PC-3 (cell line): ENCODE measurements at regions not wholly inside any gene's neighbourhood (a gene's known extent, or its start where the extent isn't known, plus 50 kb on each side); places are given as distances from the start of the nearest gene placed in this dataset.

Experiments used
- EZH2 ChIP-seq: fragments of 300-600 bp; sonication (generic); IDR thresholded peaks from one replicate; pipeline ENCODE4 v1.6.1; 2017; ENCODE audit warnings: antibody characterized with exemption, mild to moderate bottlenecking, low read length; ENCODE audit not compliant: unreplicated experiment
- EZH2phosphoT487 ChIP-seq: fragments of 300-600 bp; sonication (generic); IDR thresholded peaks from 2 replicates; pipeline ENCODE4 v1.6.1; 2018; ENCODE audit warnings: mild to moderate bottlenecking, antibody characterized with exemption, low read length, borderline replicate concordance
- TF ChIP-seq, protein P1 (sequence below): fragments of 300-600 bp; sonication (generic); conservative IDR thresholded peaks from 2 replicates; pipeline ENCODE4 v1.5.1; 2017; ENCODE audit warnings: antibody characterized with exemption, low read depth, mild to moderate bottlenecking, low read length

DNA sequence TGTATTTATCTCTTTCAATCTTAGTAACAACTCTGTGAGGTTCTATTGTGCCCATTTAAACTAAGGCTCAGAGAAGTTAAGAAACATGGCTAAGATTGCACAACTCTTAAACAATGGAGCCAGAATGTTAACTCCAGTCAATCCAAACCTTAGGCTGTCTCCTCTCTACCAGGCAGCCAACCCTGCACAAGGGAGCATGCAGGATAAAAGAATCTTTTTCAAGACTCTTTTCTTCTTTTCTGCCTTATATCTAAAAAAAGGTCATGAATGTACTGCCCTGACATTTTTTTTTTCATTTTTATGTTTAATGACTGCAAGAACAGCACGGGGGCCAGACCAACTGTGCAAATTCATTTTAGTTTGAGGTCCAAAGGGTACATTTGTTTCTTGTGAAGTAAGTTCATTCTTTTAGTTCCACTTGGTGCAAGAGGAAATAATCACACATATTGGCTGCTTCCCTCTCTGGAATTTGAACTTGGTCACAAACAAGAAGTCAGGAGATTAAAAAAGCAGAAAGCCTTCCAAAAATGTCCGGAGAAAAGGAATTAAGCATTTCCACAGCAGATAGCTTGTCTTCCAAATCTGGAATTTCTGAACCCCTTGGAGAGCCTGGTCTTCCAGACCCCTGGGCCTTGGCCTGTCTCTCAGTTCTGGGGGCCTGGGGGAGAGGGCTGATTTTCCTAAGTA is 96.0 kb upstream of the RIOK3 start:
- TF ChIP-seq, protein P1, sequence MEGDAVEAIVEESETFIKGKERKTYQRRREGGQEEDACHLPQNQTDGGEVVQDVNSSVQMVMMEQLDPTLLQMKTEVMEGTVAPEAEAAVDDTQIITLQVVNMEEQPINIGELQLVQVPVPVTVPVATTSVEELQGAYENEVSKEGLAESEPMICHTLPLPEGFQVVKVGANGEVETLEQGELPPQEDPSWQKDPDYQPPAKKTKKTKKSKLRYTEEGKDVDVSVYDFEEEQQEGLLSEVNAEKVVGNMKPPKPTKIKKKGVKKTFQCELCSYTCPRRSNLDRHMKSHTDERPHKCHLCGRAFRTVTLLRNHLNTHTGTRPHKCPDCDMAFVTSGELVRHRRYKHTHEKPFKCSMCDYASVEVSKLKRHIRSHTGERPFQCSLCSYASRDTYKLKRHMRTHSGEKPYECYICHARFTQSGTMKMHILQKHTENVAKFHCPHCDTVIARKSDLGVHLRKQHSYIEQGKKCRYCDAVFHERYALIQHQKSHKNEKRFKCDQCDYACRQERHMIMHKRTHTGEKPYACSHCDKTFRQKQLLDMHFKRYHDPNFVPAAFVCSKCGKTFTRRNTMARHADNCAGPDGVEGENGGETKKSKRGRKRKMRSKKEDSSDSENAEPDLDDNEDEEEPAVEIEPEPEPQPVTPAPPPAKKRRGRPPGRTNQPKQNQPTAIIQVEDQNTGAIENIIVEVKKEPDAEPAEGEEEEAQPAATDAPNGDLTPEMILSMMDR: no peak
- TF ChIP-seq EZH2 (no peak), EZH2phosphoT487 (no peak)
